Activated CD8-positive, alpha-beta T cell treated with anti-CD3 and anti-CD28 coated beads for 36 hours (primary cell): ENCODE measurements at regions not wholly inside any gene's neighbourhood (a gene's known extent, or its start where the extent isn't known, plus 50 kb on each side); places are given as distances from the start of the nearest gene placed in this dataset.
"Not testable (repeated sequence)": the region's sequence is repeated elsewhere in the genome, so short reads cannot be mapped to it uniquely, and the experiment has no call there.

ENCODE experiments used
- ATAC-seq: fragments of 200-7000 bp; cut with Tn5 transposase; one replicate; pipeline ENCODE4 v1.10.0; 2021; ENCODE audit warnings: mild to moderate bottlenecking, moderate library complexity
- CTCF ChIA-PET: fragments of 350-600 bp; sonication (Branson Sonifier 250); formaldehyde crosslinking; loops from one replicate; lab custom pipeline; 2021; ENCODE audit warnings: antibody characterized with exemption; lab: Charles Lee
- POLR2A ChIA-PET: fragments of 350-600 bp; sonication (Branson Sonifier 250); formaldehyde crosslinking; loops from one replicate; lab custom pipeline; 2021; ENCODE audit warnings: antibody characterized with exemption; lab: Charles Lee
- DNase-seq: peaks from one replicate; pipeline ENCODE4 v3.0.0-alpha.2; 2020
- H3K27ac Mint-ChIP-seq: one replicate; pipeline ENCODE4 v1.8.0; 2021; ENCODE audit warnings: mild to moderate bottlenecking, mixed read lengths
- H3K27me3 Mint-ChIP-seq: one replicate; pipeline ENCODE4 v1.8.0; 2021; ENCODE audit warnings: mixed read lengths
- H3K36me3 Mint-ChIP-seq: one replicate; pipeline ENCODE4 v1.8.0; 2021; ENCODE audit warnings: low read depth, mixed read lengths
- H3K4me1 Mint-ChIP-seq: one replicate; pipeline ENCODE4 v1.8.0; 2021; ENCODE audit warnings: low read depth, mixed read lengths
- H3K4me3 Mint-ChIP-seq: one replicate; pipeline ENCODE4 v1.8.0; 2021; ENCODE audit warnings: mild to moderate bottlenecking, moderate library complexity, mixed read lengths
- H3K9me3 Mint-ChIP-seq: one replicate; pipeline ENCODE4 v1.8.0; 2021; ENCODE audit warnings: mixed read lengths
- intact Hi-C: fragments of 100-400 bp; cut with micrococcal nuclease; formaldehyde crosslinking; loops from one replicate; pipeline ENCODE4 v1.10.0; 2022
- TF ChIP-seq, protein P1 (sequence below): fragments of 200-600 bp; IDR thresholded peaks from one replicate; pipeline ENCODE4 v1.8.0; 2022; ENCODE audit warnings: antibody characterized with exemption, mild to moderate bottlenecking

DNA sequence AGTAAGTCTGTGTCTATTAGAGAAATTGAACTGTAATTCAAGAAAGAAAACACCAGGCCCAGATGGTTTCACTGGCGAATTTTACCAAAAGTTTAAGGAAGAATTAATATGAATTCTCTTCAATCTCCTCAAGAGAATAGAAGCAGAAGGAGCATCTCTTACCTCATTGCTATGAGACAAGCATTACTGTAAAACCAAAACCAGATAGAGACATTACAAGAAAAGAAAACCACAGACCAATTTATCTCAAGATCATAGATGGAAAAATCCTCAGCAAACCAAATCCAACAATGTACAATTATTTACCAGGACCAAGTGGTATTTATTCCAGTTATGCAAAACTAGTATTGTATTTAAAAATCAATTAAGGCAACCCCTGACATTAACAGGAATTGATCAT, 160.6 kb downstream of the LIPI start:
- peaks cover 4% of the 10 kb centered on the region for H3K4me1 Mint-ChIP-seq
- intact Hi-C loops, result no loop called here
- ChIA-PET CTCF (no interaction called here), POLR2A (no interaction called here)
- no peaks in the 10 kb centered on the region for H3K27me3 Mint-ChIP-seq
- TF ChIP-seq, protein P1, sequence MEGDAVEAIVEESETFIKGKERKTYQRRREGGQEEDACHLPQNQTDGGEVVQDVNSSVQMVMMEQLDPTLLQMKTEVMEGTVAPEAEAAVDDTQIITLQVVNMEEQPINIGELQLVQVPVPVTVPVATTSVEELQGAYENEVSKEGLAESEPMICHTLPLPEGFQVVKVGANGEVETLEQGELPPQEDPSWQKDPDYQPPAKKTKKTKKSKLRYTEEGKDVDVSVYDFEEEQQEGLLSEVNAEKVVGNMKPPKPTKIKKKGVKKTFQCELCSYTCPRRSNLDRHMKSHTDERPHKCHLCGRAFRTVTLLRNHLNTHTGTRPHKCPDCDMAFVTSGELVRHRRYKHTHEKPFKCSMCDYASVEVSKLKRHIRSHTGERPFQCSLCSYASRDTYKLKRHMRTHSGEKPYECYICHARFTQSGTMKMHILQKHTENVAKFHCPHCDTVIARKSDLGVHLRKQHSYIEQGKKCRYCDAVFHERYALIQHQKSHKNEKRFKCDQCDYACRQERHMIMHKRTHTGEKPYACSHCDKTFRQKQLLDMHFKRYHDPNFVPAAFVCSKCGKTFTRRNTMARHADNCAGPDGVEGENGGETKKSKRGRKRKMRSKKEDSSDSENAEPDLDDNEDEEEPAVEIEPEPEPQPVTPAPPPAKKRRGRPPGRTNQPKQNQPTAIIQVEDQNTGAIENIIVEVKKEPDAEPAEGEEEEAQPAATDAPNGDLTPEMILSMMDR, result no peak
- H3K4me3 Mint-ChIP-seq, result no peak overlapping the region
- DNase-seq, result no peak
- no peak overlapping the region for H3K27ac Mint-ChIP-seq
- ATAC-seq, result no peak
- H3K36me3 Mint-ChIP-seq, result no peaks in the 10 kb centered on the region
- no peaks in the 10 kb centered on the region for H3K9me3 Mint-ChIP-seq

- ChIA-PET CTCF (no interaction called here), POLR2A (no interaction called here)
- H3K9me3 Mint-ChIP-seq, result no peaks in the 10 kb centered on the region
- H3K27ac Mint-ChIP-seq, result no peak overlapping the region
- peaks cover 4% of the 10 kb centered on the region for H3K4me1 Mint-ChIP-seq
- H3K36me3 Mint-ChIP-seq, result no peaks in the 10 kb centered on the region
- no peaks in the 10 kb centered on the region for H3K27me3 Mint-ChIP-seq
- intact Hi-C loops, result loop anchor here (5.0 kb wide), 1 partner anchor 51 kb away; no protein-coding TSS in a partner anchor
- DNase-seq, result no peak
- no peak overlapping the region for H3K4me3 Mint-ChIP-seq
- ATAC-seq, result no peak
- TF ChIP-seq, protein P1, result no peak
Measured at GRCh38 chr21:14046401-14046800, 164.4 kb downstream of the LIPI start.

GRCh38 chr21:14040386-14040785, 170.4 kb downstream of the LIPI start:
- Mint-ChIP-seq H3K4me1 (no peaks in the 10 kb centered on the region), H3K27me3 (no peaks in the 10 kb centered on the region), H3K27ac (no peak overlapping the region), H3K36me3 (no peaks in the 10 kb centered on the region), H3K9me3 (no peaks in the 10 kb centered on the region), H3K4me3 (no peak overlapping the region)
- ChIA-PET POLR2A (no interaction called here), CTCF (no interaction called here)
- DNase-seq (no peak), ATAC-seq (no peak)
- TF ChIP-seq, protein P1, result no peak
- intact Hi-C loops, result no loop called here

DNA sequence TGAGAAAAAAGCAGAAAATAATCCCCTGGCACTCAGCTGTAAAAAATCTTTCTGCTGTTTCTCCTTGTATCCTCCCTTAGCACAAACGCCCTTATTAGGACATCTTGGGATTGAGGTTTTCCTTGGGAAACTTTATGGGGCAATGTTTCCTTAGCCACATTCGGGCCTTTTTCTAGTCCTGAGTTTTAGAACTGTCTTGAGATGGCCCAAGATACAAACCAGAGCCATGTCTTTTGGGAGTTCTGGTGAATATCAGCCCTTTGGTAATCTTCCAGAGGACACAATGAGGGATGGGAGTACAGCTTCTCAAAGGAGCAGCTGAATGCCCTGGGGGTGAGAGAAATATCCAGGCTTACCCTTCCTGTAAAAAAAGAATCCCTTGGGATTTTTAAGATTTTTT, 182.1 kb downstream of the LIPI start:
- H3K4me3 Mint-ChIP-seq, result peak overlapping the region; percentile 93
- POLR2A ChIA-PET, H3K27ac Mint-ChIP-seq, CTCF ChIA-PET, H3K9me3 Mint-ChIP-seq, H3K36me3 Mint-ChIP-seq, DNase-seq, H3K27me3 Mint-ChIP-seq, ATAC-seq, intact Hi-C loops, H3K4me1 Mint-ChIP-seq: not testable (repeated sequence)

DNA sequence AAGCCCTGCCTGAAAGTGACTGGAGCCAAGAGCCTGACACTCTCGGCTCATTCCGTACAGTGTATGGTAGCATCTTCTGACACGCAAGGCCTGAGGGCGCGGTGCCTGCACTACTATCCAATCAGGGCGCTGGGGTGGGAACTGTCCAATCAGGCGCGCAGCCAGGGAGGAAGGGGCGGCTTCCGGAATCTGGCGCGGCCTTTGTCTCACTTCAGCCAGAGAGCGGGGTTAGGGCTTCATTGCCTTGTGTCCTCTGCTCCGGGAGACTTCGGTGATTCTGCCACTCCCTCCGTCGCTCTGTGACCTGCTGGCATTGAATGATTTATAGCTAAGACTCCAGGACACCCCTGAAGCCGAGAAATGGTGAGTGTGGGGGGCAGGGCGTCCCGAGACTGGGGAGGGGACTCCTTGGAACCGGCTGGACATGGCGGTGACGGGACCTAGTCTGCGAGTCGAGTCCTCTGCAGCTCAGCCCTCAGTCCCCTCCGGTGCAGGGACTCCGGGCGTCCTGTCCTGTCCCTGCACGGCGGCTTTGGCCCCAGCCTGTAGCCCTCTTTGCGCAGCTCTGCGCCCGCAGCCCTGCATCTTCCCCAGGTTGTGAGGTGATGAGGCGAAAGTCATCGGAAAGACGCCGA, 183.4 kb downstream of the LIPI start:
- H3K9me3 Mint-ChIP-seq, H3K27me3 Mint-ChIP-seq, H3K4me1 Mint-ChIP-seq, intact Hi-C loops, H3K36me3 Mint-ChIP-seq, CTCF ChIA-PET, POLR2A ChIA-PET: not testable (repeated sequence)
- Mint-ChIP-seq H3K4me3 (peak overlapping the region; percentile 93), H3K27ac (peak overlapping the region; percentile 88)
- peak; percentile 100 for ATAC-seq
- peak; percentile 95 for DNase-seq

DNA sequence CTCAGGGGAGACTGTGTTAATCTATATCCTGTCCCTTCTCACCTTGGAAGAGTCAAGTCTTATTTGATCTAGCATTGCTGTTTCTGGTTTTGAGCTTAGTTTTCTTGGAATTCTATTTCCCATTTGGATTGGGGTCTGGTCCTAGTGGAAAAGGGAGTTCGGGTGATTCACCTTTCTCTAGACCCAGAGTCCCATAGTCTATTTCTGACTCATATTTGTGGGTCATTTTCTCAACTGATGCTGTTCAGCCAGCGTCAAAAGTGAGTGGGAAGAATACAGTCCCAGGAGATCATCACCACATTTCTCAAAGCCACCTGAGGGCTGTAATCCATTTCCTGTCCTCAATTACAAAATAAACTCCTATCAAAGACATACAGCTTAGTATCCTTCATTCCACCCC, 190.6 kb downstream of the LIPI start:
- ATAC-seq, intact Hi-C loops, H3K4me1 Mint-ChIP-seq, H3K27ac Mint-ChIP-seq, POLR2A ChIA-PET, H3K4me3 Mint-ChIP-seq, H3K9me3 Mint-ChIP-seq, H3K27me3 Mint-ChIP-seq, H3K36me3 Mint-ChIP-seq, CTCF ChIA-PET, DNase-seq: not testable (repeated sequence)

- H3K4me1 Mint-ChIP-seq, H3K27me3 Mint-ChIP-seq, CTCF ChIA-PET, DNase-seq, H3K4me3 Mint-ChIP-seq, H3K36me3 Mint-ChIP-seq, intact Hi-C loops, H3K9me3 Mint-ChIP-seq, POLR2A ChIA-PET, H3K27ac Mint-ChIP-seq, ATAC-seq: not testable (repeated sequence)
Measured at GRCh38 chr21:14015841-14016240, 194.9 kb downstream of the LIPI start.

- H3K4me1 Mint-ChIP-seq, intact Hi-C loops, POLR2A ChIA-PET, H3K27me3 Mint-ChIP-seq, DNase-seq, H3K36me3 Mint-ChIP-seq, H3K4me3 Mint-ChIP-seq, H3K9me3 Mint-ChIP-seq, H3K27ac Mint-ChIP-seq, ATAC-seq, CTCF ChIA-PET: not testable (repeated sequence)
Measured at GRCh38 chr21:14013623-14014498, 196.9 kb downstream of the LIPI start.
